Suppressor macrophage treated with lipopolysaccharide for 1 hour (primary cell): ENCODE measurements at regions not wholly inside any gene's neighbourhood (a gene's known extent, or its start where the extent isn't known, plus 50 kb on each side); places are given as distances from the start of the nearest gene placed in this dataset.

ENCODE experiments used
- DNase-seq, 3 donors: peaks; one replicate each; pipeline ENCODE4 v3.0.0-alpha.2; 2020 to 2022

DNA sequence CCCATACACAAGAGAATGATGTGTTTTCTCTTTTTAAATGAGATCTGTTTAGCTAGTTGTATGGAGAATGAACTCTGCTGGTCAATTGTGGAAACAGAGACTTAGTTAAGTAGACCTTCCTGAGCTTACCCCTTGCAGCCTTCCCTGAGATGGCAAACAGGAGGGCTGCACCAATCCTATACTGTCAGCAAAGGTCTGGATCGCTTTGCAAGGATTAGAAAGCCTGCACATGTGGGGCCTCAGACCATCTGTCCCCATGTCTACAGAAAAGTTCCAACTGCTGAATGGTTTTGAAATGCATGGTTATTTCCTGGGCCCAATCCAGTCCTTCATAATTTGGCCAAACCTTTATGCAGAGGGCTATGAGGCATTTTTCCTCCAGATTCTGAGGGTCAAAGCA lies 183.9 kb upstream of the SLC10A2 start:
- no peak for DNase-seq

DNA sequence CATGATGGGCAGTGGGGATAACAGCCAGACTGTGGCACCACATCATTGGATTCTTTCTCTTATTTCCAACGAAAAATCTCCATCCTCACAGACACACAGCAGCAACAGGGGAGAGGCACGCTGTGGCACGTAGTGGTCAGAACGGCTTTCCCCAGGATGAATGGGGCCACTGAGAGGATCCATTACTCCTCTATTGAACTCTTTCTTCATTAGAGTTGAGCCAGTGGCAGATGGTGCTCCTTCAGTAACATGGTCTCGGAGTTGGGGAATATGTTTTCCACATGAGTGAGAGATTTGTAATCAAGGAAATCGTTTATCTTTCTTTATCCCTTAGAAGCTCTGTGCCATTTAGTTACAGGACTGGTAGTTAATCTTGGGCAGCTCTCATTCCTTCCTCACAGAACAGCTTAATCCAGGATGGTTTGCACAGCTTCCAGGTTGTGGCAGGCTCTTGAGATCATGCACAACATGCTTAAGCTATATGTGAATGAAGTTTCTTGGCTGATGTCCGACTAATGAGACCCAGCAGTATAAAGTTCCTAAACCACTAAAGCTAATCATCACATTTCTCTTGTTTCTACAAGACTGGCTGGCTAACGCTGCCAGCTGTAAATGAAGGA lies 180.5 kb upstream of the SLC10A2 start:
- no peak for DNase-seq

DNA sequence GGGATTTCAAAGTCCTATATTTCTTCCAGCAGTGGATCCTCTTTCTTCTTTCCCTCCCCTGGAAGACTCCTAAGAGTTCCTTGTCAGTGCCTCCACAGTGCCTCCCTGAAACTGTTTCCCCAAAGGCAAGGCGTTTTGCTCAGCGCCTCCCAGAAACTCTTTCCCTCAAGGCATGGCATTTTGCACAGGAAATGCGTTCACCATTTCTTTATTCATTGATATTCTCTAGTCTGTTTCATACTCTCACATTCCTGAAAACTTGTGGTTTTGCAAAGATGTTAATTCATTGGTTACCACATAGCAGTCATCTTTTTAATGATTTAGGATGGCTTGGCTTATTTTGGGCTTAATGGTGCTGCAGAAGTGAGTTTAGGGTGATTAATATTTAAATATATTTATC lies 177.3 kb upstream of the SLC10A2 start:
- DNase-seq, result no peak

DNA sequence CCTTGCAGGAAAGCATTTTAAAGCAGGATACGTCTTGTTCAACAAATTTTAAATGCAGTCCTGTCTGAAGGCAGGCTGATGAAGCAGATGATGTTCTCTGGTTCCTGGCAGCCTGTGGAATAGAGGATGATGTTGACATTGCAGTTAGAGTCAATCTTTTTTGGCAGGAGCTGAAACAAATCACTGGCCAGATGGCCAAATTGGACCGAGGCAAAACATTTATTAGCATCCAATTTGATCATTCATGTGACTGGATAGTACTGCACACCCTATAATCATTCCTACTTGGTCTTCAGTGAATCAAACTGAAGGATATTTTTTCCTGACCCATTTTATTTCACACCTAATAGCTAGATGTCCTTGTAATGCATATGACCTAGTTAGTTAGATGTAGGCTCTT lies 172.2 kb upstream of the SLC10A2 start:
- DNase-seq, result no peak

DNA sequence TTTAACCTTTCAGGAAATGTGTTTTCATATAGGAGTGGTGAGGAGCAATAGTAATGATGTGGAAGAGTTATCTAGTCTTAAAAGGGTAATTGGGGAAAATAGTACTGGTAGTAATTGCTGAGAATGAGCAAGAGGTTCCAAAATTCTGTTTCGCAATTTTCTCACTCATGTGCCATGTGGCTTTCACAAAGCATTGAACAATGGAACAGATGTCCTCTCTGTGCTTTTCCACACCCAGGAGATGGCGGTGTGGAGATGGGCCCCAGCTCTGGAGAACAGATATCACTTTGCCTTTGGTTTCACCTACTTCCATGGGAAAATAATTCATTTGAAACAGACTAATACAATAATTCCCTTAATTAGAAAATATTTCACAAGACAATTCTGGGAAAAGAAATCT lies 170.0 kb upstream of the SLC10A2 start:
- no peak for DNase-seq

DNA sequence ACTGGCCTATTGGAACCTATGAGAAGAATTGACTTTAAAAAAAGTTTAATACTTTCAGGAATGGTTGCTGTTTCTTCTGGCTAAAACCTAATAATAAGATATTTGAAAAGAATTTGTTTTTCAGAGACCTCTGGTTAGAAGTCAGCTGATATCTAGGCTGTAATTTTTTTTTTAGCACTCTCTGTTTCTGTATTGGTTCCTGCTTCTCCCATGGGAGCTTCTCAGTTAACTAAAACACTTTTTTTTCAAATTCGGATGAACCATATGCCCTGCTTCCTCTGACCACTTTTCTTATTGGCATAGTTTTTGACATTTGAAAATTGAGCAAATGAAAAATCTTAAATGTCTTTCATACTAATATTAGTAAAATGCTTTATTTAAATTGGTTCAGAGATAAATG lies 163.5 kb upstream of the SLC10A2 start:
- no peak for DNase-seq

DNA sequence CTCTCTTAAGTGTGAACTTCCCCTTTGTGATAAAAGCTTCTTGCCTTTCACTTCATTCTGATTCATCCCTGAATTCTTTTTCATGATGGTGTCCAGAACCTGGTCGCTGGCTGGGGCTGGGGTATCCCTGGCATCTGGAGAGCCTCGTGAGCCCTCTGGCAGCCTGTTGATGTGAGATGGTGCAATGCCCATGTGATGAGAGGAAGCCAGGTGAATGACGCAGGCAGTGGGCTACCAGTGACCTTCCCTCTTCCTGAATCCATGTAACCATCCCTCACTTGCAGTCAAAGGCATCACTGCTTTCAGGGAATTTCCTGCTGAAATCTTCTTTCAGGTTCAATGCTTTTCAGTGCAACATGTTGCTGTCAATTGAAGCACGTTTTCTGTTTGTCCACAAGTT lies 158.6 kb upstream of the SLC10A2 start:
- DNase-seq, result no peak

DNA sequence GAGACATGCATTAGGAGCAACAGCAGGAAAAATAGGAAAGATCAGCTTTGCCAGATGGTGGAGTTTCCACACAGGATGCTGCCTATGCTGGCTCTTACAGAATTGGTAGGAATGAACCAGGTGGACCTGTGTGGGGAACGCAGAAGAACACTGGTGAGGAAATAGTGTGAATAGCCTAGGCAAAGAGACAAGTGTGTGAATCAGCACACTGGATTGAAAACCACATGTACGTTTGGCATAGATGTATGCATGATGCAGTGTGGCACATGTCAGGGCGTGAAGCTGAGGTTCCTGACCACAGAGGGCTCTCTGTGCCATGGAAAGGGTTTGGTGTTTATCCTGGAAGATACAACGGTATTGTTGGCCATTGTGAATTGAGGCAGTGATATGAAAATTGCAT lies 156.5 kb upstream of the SLC10A2 start:
- no peak for DNase-seq

DNA sequence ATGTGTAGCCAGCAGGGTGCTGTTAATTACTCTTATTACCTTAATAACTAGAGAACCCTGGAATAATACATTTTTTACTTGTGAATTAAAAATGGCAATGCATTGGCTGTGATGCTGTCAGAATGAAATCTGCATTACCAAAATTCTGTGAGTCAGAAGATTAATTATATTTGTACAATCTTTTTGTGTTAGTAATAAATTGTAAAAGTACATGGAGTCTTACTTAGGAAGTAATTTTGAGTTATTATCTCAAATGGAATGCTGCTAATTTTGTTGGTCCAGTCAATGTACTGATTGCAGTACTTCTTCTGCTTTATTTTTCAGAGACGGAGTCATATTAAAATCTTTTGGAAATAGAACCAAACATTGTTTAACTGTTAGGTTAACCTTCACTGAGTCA lies 152.0 kb upstream of the SLC10A2 start:
- DNase-seq, result no peak

DNA sequence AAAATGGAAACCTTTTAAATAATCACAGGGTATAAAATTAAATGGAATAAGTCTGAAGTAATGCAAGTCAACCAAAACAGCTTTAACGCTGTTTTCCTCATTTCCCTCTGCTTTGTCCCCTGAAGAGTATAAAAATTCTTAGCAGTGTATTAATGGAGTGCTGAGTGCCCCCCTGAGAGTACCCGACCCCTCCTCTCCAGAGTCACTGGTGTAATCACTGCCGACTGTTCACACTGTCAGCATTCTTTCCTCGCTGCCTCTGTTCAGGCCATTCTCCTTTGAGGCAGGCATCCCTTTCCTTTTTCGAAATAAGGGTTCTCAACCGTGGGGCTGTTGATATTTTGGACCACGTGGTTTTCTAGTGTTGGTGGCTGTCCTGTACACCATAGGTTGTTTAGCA lies 146.9 kb upstream of the SLC10A2 start:
- DNase-seq, result no peak

DNA sequence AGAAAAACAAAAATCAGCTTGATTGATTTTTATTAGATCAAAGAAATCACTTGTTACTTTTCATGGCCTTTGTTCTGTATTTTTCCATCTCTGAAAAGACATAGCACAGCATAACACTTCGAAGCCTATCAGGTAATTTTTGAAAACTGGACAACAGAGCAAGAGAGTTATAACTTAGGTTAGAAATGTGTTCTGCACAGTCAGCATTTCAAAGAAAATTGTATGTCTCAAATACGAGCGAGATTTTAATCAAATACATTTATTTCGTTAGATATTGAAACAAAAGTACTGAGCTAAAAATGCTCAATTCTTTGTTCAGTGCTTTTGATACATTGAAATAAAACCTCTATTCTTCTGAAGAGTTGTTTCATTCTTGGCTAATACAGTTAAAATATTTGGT lies 144.1 kb upstream of the SLC10A2 start:
- DNase-seq, result no peak

DNA sequence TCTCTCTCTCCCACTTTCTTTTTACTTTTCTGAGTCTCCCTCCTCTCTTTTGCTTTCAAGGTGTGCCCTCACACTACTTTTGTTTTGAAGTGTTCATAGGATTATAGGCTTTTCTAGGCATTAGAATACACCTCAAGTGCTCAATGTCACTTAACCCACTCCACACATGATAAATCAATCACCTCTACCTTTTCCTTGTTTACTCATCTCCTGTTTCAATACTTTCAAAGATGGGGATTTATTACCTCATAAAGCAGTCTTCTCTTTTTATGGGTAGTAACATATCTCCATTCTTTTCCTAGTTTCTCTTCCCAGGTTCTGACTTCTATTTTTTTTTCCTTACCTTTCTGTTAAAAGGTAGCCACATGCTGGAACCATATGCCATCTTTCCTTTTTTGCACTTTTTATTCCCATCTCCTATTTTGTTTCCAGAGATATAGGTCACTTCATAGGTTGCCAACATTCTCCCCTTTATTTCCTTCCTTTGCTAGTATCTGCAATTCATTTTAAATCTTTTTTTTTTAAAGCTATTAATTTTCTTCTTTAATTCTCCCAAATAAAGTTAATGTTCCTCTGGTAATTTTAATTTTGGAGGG lies 137.6 kb upstream of the SLC10A2 start:
- DNase-seq, result no peak

DNA sequence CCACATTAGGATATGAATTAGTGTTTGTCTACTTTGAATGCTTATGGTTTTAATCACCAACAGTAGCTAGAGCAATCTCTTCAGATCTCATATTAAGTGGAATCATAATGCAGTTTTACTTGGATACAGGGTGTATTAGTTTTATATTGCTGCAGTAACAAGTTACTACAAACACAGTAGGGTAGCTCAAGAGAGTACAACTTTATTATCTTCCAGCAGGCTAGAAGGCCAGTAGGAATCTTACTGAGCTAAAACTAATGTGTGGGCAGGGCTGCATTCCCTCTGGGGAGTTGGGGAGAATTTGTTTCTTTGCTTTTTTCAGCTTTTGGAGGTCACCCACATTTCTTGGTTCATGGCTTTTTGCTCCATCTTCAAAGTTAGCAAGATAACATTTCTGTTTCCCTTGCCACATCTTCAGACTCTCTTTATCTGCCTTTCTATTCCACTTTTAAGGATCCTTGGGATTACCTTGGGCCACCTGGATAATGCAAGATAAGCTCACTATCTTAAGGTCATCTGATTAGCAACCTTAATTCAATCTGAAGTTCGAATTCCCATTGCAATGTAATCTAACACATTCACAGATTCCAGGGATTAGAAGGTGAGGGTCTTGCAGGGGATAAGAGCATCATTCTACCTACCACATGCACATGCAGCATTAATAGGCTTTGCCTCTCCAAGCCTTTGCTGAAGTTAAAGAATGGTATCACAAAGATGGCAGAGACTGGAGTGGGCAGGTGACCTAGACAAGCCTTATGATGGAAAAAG lies 134.1 kb upstream of the SLC10A2 start:
- DNase-seq, result no peak

DNA sequence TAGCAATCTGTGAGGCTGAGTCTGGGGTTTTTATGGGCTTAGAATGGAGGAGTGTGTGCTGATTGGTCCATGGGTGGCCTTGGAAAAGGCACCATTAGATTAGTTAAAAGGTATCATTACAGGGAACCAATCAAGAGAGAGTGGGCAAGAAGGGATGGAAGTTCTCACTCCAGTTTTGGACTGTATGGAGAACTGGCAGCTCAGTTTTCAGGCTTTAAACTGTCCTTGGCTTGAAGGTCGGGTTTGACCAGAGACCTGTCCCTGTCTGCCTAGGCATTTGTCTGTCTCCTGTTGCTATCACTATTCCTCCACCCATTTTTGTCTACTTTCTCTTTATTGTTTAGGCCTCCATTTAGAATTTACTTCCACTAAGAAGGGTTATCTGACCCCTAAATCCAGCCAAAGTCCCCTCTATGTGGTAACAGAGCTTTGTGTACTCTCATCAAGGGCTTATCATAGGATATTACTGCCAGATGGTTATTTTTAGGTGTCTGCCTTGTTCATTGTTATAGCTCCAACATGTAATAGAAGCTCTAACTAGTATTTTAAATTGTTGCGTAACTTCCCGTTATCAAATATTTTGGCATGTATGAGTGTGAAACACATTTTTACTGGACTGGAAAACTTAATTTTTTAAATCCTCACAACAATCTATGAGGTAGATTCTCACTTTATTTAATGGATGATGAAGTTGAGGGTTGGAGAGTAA lies 133.3 kb upstream of the SLC10A2 start:
- no peak for DNase-seq

DNA sequence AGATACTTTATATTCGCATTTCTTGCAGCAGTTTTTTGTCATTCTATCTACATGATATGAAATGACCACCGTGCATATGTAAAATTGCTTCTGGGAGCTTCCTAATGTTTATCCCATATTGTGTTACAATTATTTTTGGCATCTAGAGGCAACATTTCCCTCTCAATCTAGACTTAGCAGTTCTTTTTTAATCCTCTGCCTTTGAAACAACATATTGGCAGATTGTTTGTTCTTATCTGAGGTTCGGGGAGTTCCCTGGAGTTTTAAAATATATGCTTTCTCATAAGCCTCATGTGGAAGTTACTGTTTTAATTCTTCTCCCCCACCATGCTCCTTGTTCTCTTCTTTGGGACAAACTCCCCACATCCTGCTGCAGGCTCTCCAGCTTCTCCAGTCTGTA lies 130.1 kb upstream of the SLC10A2 start:
- DNase-seq, result no peak

DNA sequence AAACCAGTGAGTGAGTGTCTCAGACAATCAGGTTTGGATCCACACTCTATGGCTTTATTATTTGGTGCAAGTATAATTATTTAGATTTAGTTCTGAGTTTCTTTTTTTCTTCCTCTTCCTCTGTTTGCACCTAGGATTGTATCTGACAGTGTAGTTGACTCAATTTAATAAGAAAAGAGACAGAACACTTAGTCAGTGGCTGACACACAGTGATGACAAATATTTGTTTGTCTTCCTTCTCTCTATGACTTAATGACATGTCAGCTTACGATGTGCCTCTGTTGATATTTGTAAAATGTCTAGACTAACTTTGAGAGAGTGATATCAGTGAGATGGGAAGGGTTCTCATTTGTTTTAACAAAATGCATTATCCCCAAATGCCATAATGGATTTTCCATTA lies 129.5 kb upstream of the SLC10A2 start:
- DNase-seq, result no peak

DNA sequence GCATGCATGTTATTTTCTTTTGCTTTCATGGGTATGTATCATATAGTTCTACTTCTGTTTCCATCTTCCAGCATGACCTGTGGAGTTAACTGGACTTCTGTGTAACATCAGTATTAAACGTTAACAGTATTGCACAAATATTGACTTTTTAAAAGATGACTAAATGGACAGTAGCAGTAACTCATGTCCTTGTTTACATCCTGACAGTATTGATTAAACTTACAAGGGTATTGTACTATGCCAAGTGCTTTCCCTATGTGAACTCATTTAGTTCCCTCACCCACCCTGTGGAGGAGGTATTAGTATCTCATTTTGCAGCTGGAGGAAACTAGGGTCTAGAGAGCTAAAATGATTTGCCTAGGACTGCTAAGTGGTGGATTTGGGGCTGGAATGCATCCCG lies 128.7 kb upstream of the SLC10A2 start:
- no peak for DNase-seq

DNA sequence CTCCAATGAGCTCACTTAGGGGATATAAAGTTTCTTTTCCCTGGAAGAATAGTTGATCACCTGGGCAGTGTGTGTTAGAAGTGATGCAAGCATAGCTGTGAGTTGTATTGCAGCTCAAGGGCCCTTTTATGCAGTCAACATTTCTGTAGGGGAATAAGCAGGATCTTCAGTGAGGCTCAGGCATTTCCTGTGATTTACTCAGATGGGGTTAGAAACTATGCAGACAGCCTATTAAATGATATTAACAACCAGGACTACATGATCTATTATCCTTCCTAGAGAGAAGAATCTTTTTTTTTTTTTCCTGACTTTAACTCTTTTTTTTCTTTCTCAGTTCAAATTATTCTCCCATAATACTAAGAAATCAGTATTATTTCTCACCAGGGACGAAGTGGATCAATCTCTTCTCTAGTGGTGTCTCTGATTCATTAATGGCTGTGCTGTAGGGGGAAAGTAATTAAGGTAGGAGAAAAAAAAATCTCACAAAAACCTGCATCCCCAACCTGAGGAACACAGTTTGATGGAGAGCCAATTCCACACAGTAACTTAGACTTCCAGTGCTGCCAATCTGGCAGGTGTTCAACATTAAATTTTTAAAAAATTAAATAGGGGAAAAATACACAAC lies 126.4 kb upstream of the SLC10A2 start:
- no peak for DNase-seq

DNA sequence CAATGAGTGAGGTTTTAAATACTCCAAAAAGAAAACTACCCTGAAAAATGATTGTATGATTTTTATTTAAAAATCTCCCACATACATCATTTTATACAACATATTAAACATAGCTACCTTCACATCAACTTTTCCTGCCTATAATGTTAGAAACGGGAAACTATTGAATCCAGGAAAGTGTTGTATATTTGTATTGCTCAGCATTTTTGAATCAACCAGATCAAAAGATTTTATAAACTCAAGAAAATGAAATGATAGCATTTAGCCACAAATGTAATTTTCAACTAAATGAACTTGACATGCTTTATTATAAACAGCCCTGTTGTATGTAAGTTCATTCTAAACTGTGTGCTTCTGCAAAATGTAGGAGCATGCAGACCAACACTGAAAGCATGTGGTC lies 124.6 kb upstream of the SLC10A2 start:
- no peak for DNase-seq

DNA sequence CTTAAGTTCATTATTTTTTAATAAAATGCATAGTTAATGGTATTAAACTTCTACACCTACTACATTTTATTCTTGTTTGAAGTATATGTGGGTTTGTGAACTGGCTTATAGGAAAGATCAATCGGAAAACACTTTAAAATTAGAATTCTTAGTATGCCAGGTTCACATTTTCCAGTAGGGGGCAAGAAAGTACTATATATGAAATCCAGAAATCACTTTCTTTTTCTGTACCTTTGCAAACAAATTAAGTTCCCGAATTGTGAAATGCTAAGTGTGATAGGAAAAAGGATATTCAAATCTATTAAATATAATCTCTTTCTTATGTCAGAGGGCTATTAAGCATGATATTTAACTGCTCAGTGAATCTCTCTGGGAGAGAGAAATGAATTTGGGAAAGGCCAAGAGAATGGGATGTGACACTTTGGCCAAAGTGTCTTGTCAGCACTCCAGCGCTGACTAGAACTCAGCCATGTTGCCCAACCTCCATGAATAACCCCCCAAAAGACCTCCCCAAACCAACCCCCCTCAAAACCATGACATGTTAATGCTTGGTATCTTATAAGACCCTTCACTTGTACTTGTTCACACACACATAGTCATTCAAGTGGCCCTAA lies 122.6 kb upstream of the SLC10A2 start:
- DNase-seq, result peak in 2 of 3 donors; percentile 15 to 33

DNA sequence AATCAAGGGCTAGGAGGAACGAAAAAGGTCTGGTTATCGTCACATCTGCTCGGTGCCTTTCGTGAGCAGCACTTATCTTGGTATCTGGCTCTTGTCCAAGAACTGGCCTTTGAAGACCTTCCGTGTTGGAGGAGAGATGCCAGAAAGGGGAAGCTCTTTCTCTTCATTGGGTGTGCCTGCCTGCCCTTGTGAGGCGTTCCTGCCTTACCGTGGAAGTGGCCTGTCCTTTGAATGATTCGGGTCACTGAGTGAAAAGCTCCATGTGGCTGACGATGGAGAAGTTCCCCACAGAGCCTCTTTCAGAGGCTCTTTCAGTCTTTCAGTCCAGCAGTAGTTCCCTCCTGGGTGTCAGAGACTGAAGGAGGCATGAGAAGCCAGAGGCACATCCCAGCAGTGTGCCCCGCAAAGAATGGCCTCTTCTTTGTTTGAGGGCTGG lies 121.5 kb upstream of the SLC10A2 start:
- DNase-seq, result no peak

DNA sequence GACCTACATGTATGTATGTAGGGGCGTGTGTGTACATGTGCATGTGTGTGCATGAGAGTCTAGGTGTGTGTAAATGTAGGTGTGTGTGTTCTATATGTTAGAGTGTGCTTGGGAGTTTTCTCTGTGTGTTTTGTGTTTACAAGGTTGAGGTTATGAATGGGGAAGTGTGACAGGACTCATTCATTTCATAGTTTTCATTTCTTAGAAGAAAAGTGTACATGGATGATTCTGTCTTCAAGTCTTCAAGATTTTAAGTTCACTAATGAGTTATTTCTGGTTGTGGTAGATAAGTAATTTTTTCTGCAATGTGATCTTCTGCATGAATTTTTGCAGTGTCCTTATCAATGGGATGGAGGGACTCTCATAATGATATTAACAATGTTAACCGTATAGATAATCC lies 118.2 kb upstream of the SLC10A2 start:
- DNase-seq, result no peak
